OCI-LY1 (cell line): ENCODE measurements at regions not wholly inside any gene's neighbourhood (a gene's known extent, or its start where the extent isn't known, plus 50 kb on each side); places are given as distances from the start of the nearest gene placed in this dataset.

ENCODE experiments used
- EZH2 ChIP-seq: fragments of 200-600 bp; sonication (generic), shearing (Covaris generic); IDR thresholded peaks from 2 replicates; pipeline ENCODE4 v1.8.0; 2017; ENCODE audit warnings: borderline replicate concordance, mixed run types, mild to moderate bottlenecking, antibody characterized with exemption, low read length, moderate library complexity, mixed read lengths
- TF ChIP-seq, protein P1 (sequence below): fragments of 200-600 bp; sonication (generic), shearing (Covaris generic); IDR thresholded peaks from 2 replicates; pipeline ENCODE4 v1.5.1; 2017; ENCODE audit warnings: mild to moderate bottlenecking, antibody characterized with exemption, low read length, moderate library complexity, mixed read lengths

GRCh38 chr2:119066272-119066804 is 92.2 kb downstream of the C1QL2 start:
- TF ChIP-seq, protein P1, sequence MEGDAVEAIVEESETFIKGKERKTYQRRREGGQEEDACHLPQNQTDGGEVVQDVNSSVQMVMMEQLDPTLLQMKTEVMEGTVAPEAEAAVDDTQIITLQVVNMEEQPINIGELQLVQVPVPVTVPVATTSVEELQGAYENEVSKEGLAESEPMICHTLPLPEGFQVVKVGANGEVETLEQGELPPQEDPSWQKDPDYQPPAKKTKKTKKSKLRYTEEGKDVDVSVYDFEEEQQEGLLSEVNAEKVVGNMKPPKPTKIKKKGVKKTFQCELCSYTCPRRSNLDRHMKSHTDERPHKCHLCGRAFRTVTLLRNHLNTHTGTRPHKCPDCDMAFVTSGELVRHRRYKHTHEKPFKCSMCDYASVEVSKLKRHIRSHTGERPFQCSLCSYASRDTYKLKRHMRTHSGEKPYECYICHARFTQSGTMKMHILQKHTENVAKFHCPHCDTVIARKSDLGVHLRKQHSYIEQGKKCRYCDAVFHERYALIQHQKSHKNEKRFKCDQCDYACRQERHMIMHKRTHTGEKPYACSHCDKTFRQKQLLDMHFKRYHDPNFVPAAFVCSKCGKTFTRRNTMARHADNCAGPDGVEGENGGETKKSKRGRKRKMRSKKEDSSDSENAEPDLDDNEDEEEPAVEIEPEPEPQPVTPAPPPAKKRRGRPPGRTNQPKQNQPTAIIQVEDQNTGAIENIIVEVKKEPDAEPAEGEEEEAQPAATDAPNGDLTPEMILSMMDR = no peak
- TF ChIP-seq EZH2 = no peak
